22Rv1 (cell line): ENCODE measurements at regions not wholly inside any gene's neighbourhood (a gene's known extent, or its start where the extent isn't known, plus 50 kb on each side); places are given as distances from the start of the nearest gene placed in this dataset.

ENCODE experiments used
- CTCF ChIP-seq: fragments of 450-650 bp; IDR thresholded peaks from 2 replicates; pipeline ENCODE4 v1.5.1; 2017; ENCODE audit warnings: mild to moderate bottlenecking
- ZFX ChIP-seq: fragments of 450-650 bp; IDR thresholded peaks from 2 replicates; pipeline ENCODE4 v1.6.1; 2017; ENCODE audit warnings: antibody characterized with exemption, borderline replicate concordance

- TF ChIP-seq CTCF (no peak), ZFX (no peak)
Observed at GRCh38 chr3:127413871-127414270, 126.0 kb upstream of the PRR20G start.
